GM12875 (cell line): ENCODE measurements at regions not wholly inside any gene's neighbourhood (a gene's known extent, or its start where the extent isn't known, plus 50 kb on each side); places are given as distances from the start of the nearest gene placed in this dataset.

ENCODE experiments used
- H3K4me3 ChIP-seq: one replicate; pipeline ENCODE4 v1.5.1; 2011; ENCODE audit warnings: low read depth, low read length, control low read depth
- CTCF ChIP-seq: IDR thresholded peaks from 2 replicates; pipeline ENCODE4 v1.5.1; 2011; ENCODE audit warnings: low read depth, mild to moderate bottlenecking, control low read depth, inconsistent platforms, low read length, moderate library complexity, borderline replicate concordance; ENCODE audit not compliant: insufficient read depth

- no peak overlapping the region for H3K4me3 ChIP-seq
- no peak for TF ChIP-seq CTCF
These were observed 208.6 kb downstream of the CXCL12 start for GRCh38 chr10:44176311-44176710.

GRCh38 chr10:44173608-44173894 lies 211.3 kb downstream of the CXCL12 start:
- TF ChIP-seq CTCF = no peak
- no peak overlapping the region for H3K4me3 ChIP-seq

GRCh38 chr10:44172883-44173607 lies 211.9 kb downstream of the CXCL12 start:
- TF ChIP-seq CTCF = no peak
- no peak overlapping the region for H3K4me3 ChIP-seq

- TF ChIP-seq CTCF = no peak
- H3K4me3 ChIP-seq = no peak overlapping the region
These were observed 213.1 kb downstream of the CXCL12 start for GRCh38 chr10:44171765-44172164.

GRCh38 chr10:44168478-44168877 lies 216.4 kb downstream of the CXCL12 start:
- TF ChIP-seq CTCF = no peak
- no peak overlapping the region for H3K4me3 ChIP-seq

- no peak for TF ChIP-seq CTCF
- no peak overlapping the region for H3K4me3 ChIP-seq
These were observed 217.1 kb downstream of the CXCL12 start for GRCh38 chr10:44167752-44168151.

GRCh38 chr10:44166441-44166840 lies 218.5 kb downstream of the CXCL12 start:
- TF ChIP-seq CTCF = no peak
- H3K4me3 ChIP-seq = no peak overlapping the region
